ENCODE measurements at regions not wholly inside any gene's neighbourhood (a gene's known extent, or its start where the extent isn't known, plus 50 kb on each side); places are given as distances from the start of the nearest gene placed in this dataset.

- Mint-ChIP-seq H3K4me3 (no peak overlapping the region), H3K27ac (ENCODE audit: unreplicated experiment) (no peak overlapping the region), H3K36me3 (ENCODE audit: low read depth) (no peaks in the 10 kb centered on the region), H3K4me1 (no peaks in the 10 kb centered on the region), H3K9me3 (no peaks in the 10 kb centered on the region), H3K27me3 (ENCODE audit: low read depth) (no peaks in the 10 kb centered on the region)
- DNase-seq (ENCODE audit: low read depth, low spot score): no peak
- TF ChIP-seq CTCF (conservative IDR thresholded peaks at IDR 0.05): no peak
Measured at GRCh38 chr9:117919538-117919937, 215.3 kb downstream of the TLR4 start.

- no peak for TF ChIP-seq CTCF (conservative IDR thresholded peaks at IDR 0.05)
- Mint-ChIP-seq H3K4me1 (peaks cover 13% of the 10 kb centered on the region), H3K27me3 (ENCODE audit: low read depth) (no peaks in the 10 kb centered on the region), H3K36me3 (ENCODE audit: low read depth) (no peaks in the 10 kb centered on the region), H3K9me3 (no peaks in the 10 kb centered on the region), H3K27ac (ENCODE audit: unreplicated experiment) (no peak overlapping the region), H3K4me3 (no peak overlapping the region)
- no peak for DNase-seq (ENCODE audit: low read depth, low spot score)
Measured at GRCh38 chr9:117926031-117926658, 221.9 kb downstream of the TLR4 start.

DNA sequence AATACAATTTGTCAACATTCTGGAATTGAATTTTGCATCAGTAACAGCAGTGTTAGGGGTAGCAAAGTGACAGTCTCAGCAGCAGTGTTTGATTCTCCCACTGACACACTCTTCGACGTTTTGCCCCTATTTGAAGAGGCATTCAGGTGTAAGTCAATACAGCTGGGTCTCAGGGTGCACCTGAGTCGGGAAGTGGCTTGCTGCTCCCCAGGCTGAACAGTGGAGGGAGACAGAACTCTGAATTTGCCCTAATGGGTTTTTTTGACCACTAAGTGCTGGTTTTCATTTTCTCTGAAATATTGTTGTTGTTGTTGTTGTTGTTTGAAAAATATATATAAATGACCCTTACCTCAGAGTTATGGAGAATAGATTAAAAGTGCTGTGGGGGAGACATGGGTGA is 223.2 kb downstream of the TLR4 start:
- no peak overlapping the region for H3K27ac Mint-ChIP-seq (ENCODE audit: unreplicated experiment)
- no peaks in the 10 kb centered on the region for H3K27me3 Mint-ChIP-seq (ENCODE audit: low read depth)
- peaks cover 13% of the 10 kb centered on the region for H3K4me1 Mint-ChIP-seq
- H3K36me3 Mint-ChIP-seq (ENCODE audit: low read depth): no peaks in the 10 kb centered on the region
- no peak for DNase-seq (ENCODE audit: low read depth, low spot score)
- TF ChIP-seq CTCF (conservative IDR thresholded peaks at IDR 0.05): no peak
- H3K4me3 Mint-ChIP-seq: no peak overlapping the region
- H3K9me3 Mint-ChIP-seq: no peaks in the 10 kb centered on the region

DNA sequence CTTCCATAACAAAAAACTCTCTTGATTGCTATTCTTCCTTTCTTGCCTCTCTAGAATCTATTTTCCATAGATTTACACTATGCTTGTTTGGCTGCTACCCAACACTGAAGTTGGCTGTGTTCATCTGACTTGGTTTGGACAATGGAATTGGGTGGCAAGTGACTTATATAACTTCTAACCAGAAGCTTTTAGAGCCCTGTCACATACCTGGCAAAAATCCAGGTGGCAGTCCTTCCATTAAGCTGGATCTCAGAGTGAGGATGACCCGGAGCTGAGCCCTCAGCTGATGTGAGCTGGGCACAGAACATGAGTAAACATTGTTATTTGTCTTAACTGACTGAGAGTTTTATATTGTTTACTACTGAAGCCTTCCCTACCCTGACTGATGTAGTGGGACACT is 225.7 kb downstream of the TLR4 start:
- H3K27ac Mint-ChIP-seq (ENCODE audit: unreplicated experiment): no peak overlapping the region
- no peak for TF ChIP-seq CTCF (conservative IDR thresholded peaks at IDR 0.05)
- H3K4me1 Mint-ChIP-seq: peaks cover 13% of the 10 kb centered on the region

GRCh38 chr9:117932585-117932984 is 228.4 kb downstream of the TLR4 start:
- no peaks in the 10 kb centered on the region for H3K27me3 Mint-ChIP-seq (ENCODE audit: low read depth)
- TF ChIP-seq CTCF (conservative IDR thresholded peaks at IDR 0.05): no peak
- H3K4me1 Mint-ChIP-seq: peaks cover 9% of the 10 kb centered on the region
- no peak for DNase-seq (ENCODE audit: low read depth, low spot score)
- no peaks in the 10 kb centered on the region for H3K9me3 Mint-ChIP-seq
- H3K36me3 Mint-ChIP-seq (ENCODE audit: low read depth): no peaks in the 10 kb centered on the region
- H3K4me3 Mint-ChIP-seq: no peak overlapping the region
- no peak overlapping the region for H3K27ac Mint-ChIP-seq (ENCODE audit: unreplicated experiment)

More for the DNA sequence above, 225.7 kb downstream of the TLR4 start:
- no peak for DNase-seq (ENCODE audit: low read depth, low spot score)
- H3K27me3 Mint-ChIP-seq (ENCODE audit: low read depth): no peaks in the 10 kb centered on the region
- H3K9me3 Mint-ChIP-seq: no peaks in the 10 kb centered on the region
- H3K4me3 Mint-ChIP-seq: no peak overlapping the region
- no peaks in the 10 kb centered on the region for H3K36me3 Mint-ChIP-seq (ENCODE audit: low read depth)
